ENCODE measurements at regions not wholly inside any gene's neighbourhood (a gene's known extent, or its start where the extent isn't known, plus 50 kb on each side); places are given as distances from the start of the nearest gene placed in this dataset.
"Not testable (repeated sequence)": the region's sequence is repeated elsewhere in the genome, so short reads cannot be mapped to it uniquely, and the experiment has no call there.

GRCh38 chr5:163846512-163846911 is 341.1 kb downstream of the MAT2B start:
- Histone ChIP-seq H3K9me3 (ENCODE audit: control insufficient read depth in 1 of 2, low read length in 2 of 2) (peaks cover 0 to 7% of the 10 kb centered on the region in 2 donors), H3K36me3 (ENCODE audit: control insufficient read depth in 1 of 2, insufficient read depth in 2 of 2, low read length in 2 of 2) (no peaks in the 10 kb centered on the region), H3K27me3 (ENCODE audit: low read depth, low read length) (no peaks in the 10 kb centered on the region), H3K27ac (ENCODE audit: low read length) (no peak overlapping the region), H3K4me3 (ENCODE audit: low read depth in 1 of 2, low read length in 2 of 2) (no peak overlapping the region), H3K4me1 (ENCODE audit: control insufficient read depth in 1 of 2, insufficient read depth in 2 of 2, low read length in 2 of 2) (no peaks in the 10 kb centered on the region)

- H3K9me3 ChIP-seq (ENCODE audit: control insufficient read depth in 1 of 2, low read length in 2 of 2), result peaks cover 6 to 19% of the 10 kb centered on the region in 2 donors
- H3K36me3 ChIP-seq (ENCODE audit: control insufficient read depth in 1 of 2, insufficient read depth in 2 of 2, low read length in 2 of 2), result no peaks in the 10 kb centered on the region
- H3K27me3 ChIP-seq (ENCODE audit: low read depth, low read length), result no peaks in the 10 kb centered on the region
- no peak overlapping the region for H3K4me3 ChIP-seq (ENCODE audit: low read depth in 1 of 2, low read length in 2 of 2)
- H3K27ac ChIP-seq (ENCODE audit: low read length), result no peak overlapping the region
- no peaks in the 10 kb centered on the region for H3K4me1 ChIP-seq (ENCODE audit: control insufficient read depth in 1 of 2, insufficient read depth in 2 of 2, low read length in 2 of 2)
These were observed 350.3 kb downstream of the MAT2B start for GRCh38 chr5:163855754-163856153.

GRCh38 chr5:163861670-163862069 is 356.3 kb downstream of the MAT2B start:
- no peaks in the 10 kb centered on the region for H3K4me1 ChIP-seq (ENCODE audit: control insufficient read depth in 1 of 2, insufficient read depth in 2 of 2, low read length in 2 of 2)
- H3K4me3 ChIP-seq (ENCODE audit: low read depth in 1 of 2, low read length in 2 of 2), result no peak overlapping the region
- no peak overlapping the region for H3K27ac ChIP-seq (ENCODE audit: low read length)
- no peaks in the 10 kb centered on the region for H3K36me3 ChIP-seq (ENCODE audit: control insufficient read depth in 1 of 2, insufficient read depth in 2 of 2, low read length in 2 of 2)
- H3K27me3 ChIP-seq (ENCODE audit: low read depth, low read length), result no peaks in the 10 kb centered on the region
- peaks cover 0 to 4% of the 10 kb centered on the region in 2 donors for H3K9me3 ChIP-seq (ENCODE audit: control insufficient read depth in 1 of 2, low read length in 2 of 2)

GRCh38 chr5:163867324-163867723 is 361.9 kb downstream of the MAT2B start:
- Histone ChIP-seq H3K9me3 (ENCODE audit: control insufficient read depth in 1 of 2, low read length in 2 of 2) (no peaks in the 10 kb centered on the region), H3K27ac (ENCODE audit: low read length) (no peak overlapping the region), H3K4me1 (ENCODE audit: control insufficient read depth in 1 of 2, insufficient read depth in 2 of 2, low read length in 2 of 2) (no peaks in the 10 kb centered on the region), H3K36me3 (ENCODE audit: control insufficient read depth in 1 of 2, insufficient read depth in 2 of 2, low read length in 2 of 2) (no peaks in the 10 kb centered on the region), H3K27me3 (ENCODE audit: low read depth, low read length) (no peaks in the 10 kb centered on the region), H3K4me3 (ENCODE audit: low read depth in 1 of 2, low read length in 2 of 2) (no peak overlapping the region)

GRCh38 chr5:163867738-163868137 is 362.3 kb downstream of the MAT2B start:
- no peaks in the 10 kb centered on the region for H3K9me3 ChIP-seq (ENCODE audit: control insufficient read depth in 1 of 2, low read length in 2 of 2)
- H3K27me3 ChIP-seq (ENCODE audit: low read depth, low read length), result no peaks in the 10 kb centered on the region
- H3K4me3 ChIP-seq (ENCODE audit: low read depth in 1 of 2, low read length in 2 of 2), result no peak overlapping the region
- no peaks in the 10 kb centered on the region for H3K36me3 ChIP-seq (ENCODE audit: control insufficient read depth in 1 of 2, insufficient read depth in 2 of 2, low read length in 2 of 2)
- no peaks in the 10 kb centered on the region for H3K4me1 ChIP-seq (ENCODE audit: control insufficient read depth in 1 of 2, insufficient read depth in 2 of 2, low read length in 2 of 2)
- no peak overlapping the region for H3K27ac ChIP-seq (ENCODE audit: low read length)

- Histone ChIP-seq H3K4me3 (ENCODE audit: low read depth in 1 of 2, low read length in 2 of 2) (no peak overlapping the region), H3K36me3 (ENCODE audit: control insufficient read depth in 1 of 2, insufficient read depth in 2 of 2, low read length in 2 of 2) (no peaks in the 10 kb centered on the region), H3K27me3 (ENCODE audit: low read depth, low read length) (no peaks in the 10 kb centered on the region), H3K9me3 (ENCODE audit: control insufficient read depth in 1 of 2, low read length in 2 of 2) (no peaks in the 10 kb centered on the region), H3K4me1 (ENCODE audit: control insufficient read depth in 1 of 2, insufficient read depth in 2 of 2, low read length in 2 of 2) (peaks cover 0 to 4% of the 10 kb centered on the region in 2 donors), H3K27ac (ENCODE audit: low read length) (no peak overlapping the region)
These were observed 364.2 kb downstream of the MAT2B start for GRCh38 chr5:163869581-163869980.

GRCh38 chr5:163870441-163870840 is 365.0 kb downstream of the MAT2B start:
- Histone ChIP-seq H3K27ac (ENCODE audit: low read length) (no peak overlapping the region), H3K4me3 (ENCODE audit: low read depth in 1 of 2, low read length in 2 of 2) (no peak overlapping the region), H3K36me3 (ENCODE audit: control insufficient read depth in 1 of 2, insufficient read depth in 2 of 2, low read length in 2 of 2) (no peaks in the 10 kb centered on the region), H3K27me3 (ENCODE audit: low read depth, low read length) (no peaks in the 10 kb centered on the region), H3K9me3 (ENCODE audit: control insufficient read depth in 1 of 2, low read length in 2 of 2) (no peaks in the 10 kb centered on the region), H3K4me1 (ENCODE audit: control insufficient read depth in 1 of 2, insufficient read depth in 2 of 2, low read length in 2 of 2) (peaks cover 0 to 7% of the 10 kb centered on the region in 2 donors)

GRCh38 chr5:163874431-163874830 is 369.0 kb downstream of the MAT2B start:
- H3K4me3 ChIP-seq (ENCODE audit: low read depth in 1 of 2, low read length in 2 of 2), result no peak overlapping the region
- no peaks in the 10 kb centered on the region for H3K9me3 ChIP-seq (ENCODE audit: control insufficient read depth in 1 of 2, low read length in 2 of 2)
- H3K27me3 ChIP-seq (ENCODE audit: low read depth, low read length), result no peaks in the 10 kb centered on the region
- peaks cover 0 to 7% of the 10 kb centered on the region in 2 donors for H3K4me1 ChIP-seq (ENCODE audit: control insufficient read depth in 1 of 2, insufficient read depth in 2 of 2, low read length in 2 of 2)
- H3K27ac ChIP-seq (ENCODE audit: low read length), result no peak overlapping the region
- H3K36me3 ChIP-seq (ENCODE audit: control insufficient read depth in 1 of 2, insufficient read depth in 2 of 2, low read length in 2 of 2), result no peaks in the 10 kb centered on the region

- not testable (repeated sequence) for H3K36me3 ChIP-seq (ENCODE audit: control insufficient read depth in 1 of 2, insufficient read depth in 2 of 2, low read length in 2 of 2); H3K4me1 ChIP-seq (ENCODE audit: control insufficient read depth in 1 of 2, insufficient read depth in 2 of 2, low read length in 2 of 2); H3K27me3 ChIP-seq (ENCODE audit: low read depth, low read length); H3K4me3 ChIP-seq (ENCODE audit: low read depth in 1 of 2, low read length in 2 of 2); H3K27ac ChIP-seq (ENCODE audit: low read length); H3K9me3 ChIP-seq (ENCODE audit: control insufficient read depth in 1 of 2, low read length in 2 of 2)
These were observed 369.5 kb downstream of the MAT2B start for GRCh38 chr5:163874912-163875311.

- Histone ChIP-seq H3K4me1 (ENCODE audit: control insufficient read depth in 1 of 2, insufficient read depth in 2 of 2, low read length in 2 of 2) (peaks cover 0 to 7% of the 10 kb centered on the region in 2 donors), H3K27me3 (ENCODE audit: low read depth, low read length) (no peaks in the 10 kb centered on the region), H3K27ac (ENCODE audit: low read length) (no peak overlapping the region), H3K36me3 (ENCODE audit: control insufficient read depth in 1 of 2, insufficient read depth in 2 of 2, low read length in 2 of 2) (no peaks in the 10 kb centered on the region), H3K9me3 (ENCODE audit: control insufficient read depth in 1 of 2, low read length in 2 of 2) (no peaks in the 10 kb centered on the region), H3K4me3 (ENCODE audit: low read depth in 1 of 2, low read length in 2 of 2) (no peak overlapping the region)
These were observed 372.4 kb downstream of the MAT2B start for GRCh38 chr5:163877865-163878264.

- H3K4me3 ChIP-seq (ENCODE audit: low read depth in 1 of 2, low read length in 2 of 2), result no peak overlapping the region
- H3K36me3 ChIP-seq (ENCODE audit: control insufficient read depth in 1 of 2, insufficient read depth in 2 of 2, low read length in 2 of 2), result no peaks in the 10 kb centered on the region
- H3K27ac ChIP-seq (ENCODE audit: low read length), result no peak overlapping the region
- H3K9me3 ChIP-seq (ENCODE audit: control insufficient read depth in 1 of 2, low read length in 2 of 2), result no peaks in the 10 kb centered on the region
- peaks cover 0 to 7% of the 10 kb centered on the region in 2 donors for H3K4me1 ChIP-seq (ENCODE audit: control insufficient read depth in 1 of 2, insufficient read depth in 2 of 2, low read length in 2 of 2)
- H3K27me3 ChIP-seq (ENCODE audit: low read depth, low read length), result no peaks in the 10 kb centered on the region
These were observed 373.1 kb downstream of the MAT2B start for GRCh38 chr5:163878490-163878889.

- Histone ChIP-seq H3K36me3 (ENCODE audit: control insufficient read depth in 1 of 2, insufficient read depth in 2 of 2, low read length in 2 of 2) (no peaks in the 10 kb centered on the region), H3K27ac (ENCODE audit: low read length) (no peak overlapping the region), H3K4me3 (ENCODE audit: low read depth in 1 of 2, low read length in 2 of 2) (no peak overlapping the region), H3K27me3 (ENCODE audit: low read depth, low read length) (no peaks in the 10 kb centered on the region), H3K9me3 (ENCODE audit: control insufficient read depth in 1 of 2, low read length in 2 of 2) (no peaks in the 10 kb centered on the region), H3K4me1 (ENCODE audit: control insufficient read depth in 1 of 2, insufficient read depth in 2 of 2, low read length in 2 of 2) (no peaks in the 10 kb centered on the region)
These were observed 374.9 kb downstream of the MAT2B start for GRCh38 chr5:163880302-163880701.

Data from muscle layer of duodenum (tissue), 2 donors.